GM12865 (cell line): ENCODE measurements at regions not wholly inside any gene's neighbourhood (a gene's known extent, or its start where the extent isn't known, plus 50 kb on each side); places are given as distances from the start of the nearest gene placed in this dataset.

Experiments used
- DNase-seq: peaks from one replicate; pipeline ENCODE4 v3.0.0; 2010; ENCODE audit warnings: low read depth
- H3K4me3 ChIP-seq: 2 replicates; pipeline ENCODE4 v1.5.1; 2011; ENCODE audit warnings: mild to moderate bottlenecking, low read depth, low read length, control low read depth
- CTCF ChIP-seq: IDR thresholded peaks from 2 replicates; pipeline ENCODE4 v1.5.1; 2011; ENCODE audit warnings: low read length, control low read depth, low read depth, inconsistent platforms; ENCODE audit not compliant: insufficient read depth; ENCODE audit errors: missing control alignments

GRCh38 chr16:5386989-5387388 is 289.4 kb upstream of the EEF2KMT start:
- TF ChIP-seq CTCF: no peak

GRCh38 chr16:5385811-5386210 is 288.2 kb upstream of the EEF2KMT start:
- no peak overlapping the region for H3K4me3 ChIP-seq
- no peak for DNase-seq
- TF ChIP-seq CTCF: no peak

More at GRCh38 chr16:5386989-5387388, 289.4 kb upstream of the EEF2KMT start:
- H3K4me3 ChIP-seq: no peak overlapping the region
- DNase-seq: peak; percentile 67

GRCh38 chr16:5385115-5385514 is 287.5 kb upstream of the EEF2KMT start:
- H3K4me3 ChIP-seq: no peak overlapping the region
- no peak for DNase-seq
- no peak for TF ChIP-seq CTCF

GRCh38 chr16:5383737-5384136 is 286.1 kb upstream of the EEF2KMT start:
- TF ChIP-seq CTCF: no peak
- no peak overlapping the region for H3K4me3 ChIP-seq
- DNase-seq: no peak

GRCh38 chr16:5382484-5382883 is 284.9 kb upstream of the EEF2KMT start:
- H3K4me3 ChIP-seq: no peak overlapping the region
- DNase-seq: no peak
- no peak for TF ChIP-seq CTCF

- no peak for DNase-seq
- H3K4me3 ChIP-seq: no peak overlapping the region
- no peak for TF ChIP-seq CTCF
Measured at GRCh38 chr16:5381481-5381880, 283.9 kb upstream of the EEF2KMT start.

GRCh38 chr16:5379954-5380353 is 282.4 kb upstream of the EEF2KMT start:
- no peak for TF ChIP-seq CTCF
- DNase-seq: no peak
- H3K4me3 ChIP-seq: no peak overlapping the region
